ENCODE measurements at regions not wholly inside any gene's neighbourhood (a gene's known extent, or its start where the extent isn't known, plus 50 kb on each side); places are given as distances from the start of the nearest gene placed in this dataset.

DNA sequence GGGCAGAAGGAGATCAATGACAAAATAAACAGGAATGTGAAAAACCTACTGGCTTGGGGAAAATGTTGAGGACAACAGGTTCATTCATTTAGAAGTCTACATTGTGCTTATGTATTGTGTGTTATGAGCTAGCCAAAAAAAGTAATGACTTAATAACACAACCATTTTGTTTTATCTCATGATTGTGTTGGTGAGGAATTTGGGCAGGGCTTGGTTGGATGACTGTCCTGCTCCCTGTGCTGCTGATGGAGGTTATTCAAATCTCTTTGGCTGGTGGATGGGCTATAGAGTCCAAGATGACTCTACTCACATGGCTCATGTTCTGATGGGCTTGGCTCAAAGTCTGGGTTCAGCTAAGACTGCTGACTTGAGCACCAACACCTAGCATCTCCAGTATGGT is 116.3 kb downstream of the HS3ST1 start:
- intact Hi-C loops (cut with DNase I), result no loop called here
- Histone ChIP-seq H3K27ac (no peak overlapping the region), H3K36me3 (no peaks in the 10 kb centered on the region), H3K27me3 (no peaks in the 10 kb centered on the region), H3K4me3 (no peak overlapping the region), H3K4me1 (peaks cover 0 to 14% (median 0%) of the 10 kb centered on the region in 3 donors), H3K9me3 (peaks cover 0 to 4% (median 0%) of the 10 kb centered on the region in 3 donors)
- TF ChIP-seq, protein P1, sequence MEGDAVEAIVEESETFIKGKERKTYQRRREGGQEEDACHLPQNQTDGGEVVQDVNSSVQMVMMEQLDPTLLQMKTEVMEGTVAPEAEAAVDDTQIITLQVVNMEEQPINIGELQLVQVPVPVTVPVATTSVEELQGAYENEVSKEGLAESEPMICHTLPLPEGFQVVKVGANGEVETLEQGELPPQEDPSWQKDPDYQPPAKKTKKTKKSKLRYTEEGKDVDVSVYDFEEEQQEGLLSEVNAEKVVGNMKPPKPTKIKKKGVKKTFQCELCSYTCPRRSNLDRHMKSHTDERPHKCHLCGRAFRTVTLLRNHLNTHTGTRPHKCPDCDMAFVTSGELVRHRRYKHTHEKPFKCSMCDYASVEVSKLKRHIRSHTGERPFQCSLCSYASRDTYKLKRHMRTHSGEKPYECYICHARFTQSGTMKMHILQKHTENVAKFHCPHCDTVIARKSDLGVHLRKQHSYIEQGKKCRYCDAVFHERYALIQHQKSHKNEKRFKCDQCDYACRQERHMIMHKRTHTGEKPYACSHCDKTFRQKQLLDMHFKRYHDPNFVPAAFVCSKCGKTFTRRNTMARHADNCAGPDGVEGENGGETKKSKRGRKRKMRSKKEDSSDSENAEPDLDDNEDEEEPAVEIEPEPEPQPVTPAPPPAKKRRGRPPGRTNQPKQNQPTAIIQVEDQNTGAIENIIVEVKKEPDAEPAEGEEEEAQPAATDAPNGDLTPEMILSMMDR (IDR thresholded peaks at IDR 0.05), result no peak
- no peak for TF ChIP-seq POLR2A (IDR thresholded peaks at IDR 0.05)
- no peak for DNase-seq

GRCh38 chr4:11301075-11301660 is 127.5 kb downstream of the HS3ST1 start:
- no peaks in the 10 kb centered on the region for H3K9me3 ChIP-seq
- H3K27me3 ChIP-seq, result no peaks in the 10 kb centered on the region
- TF ChIP-seq POLR2A (IDR thresholded peaks at IDR 0.05), result no peak
- TF ChIP-seq, protein P1 (IDR thresholded peaks at IDR 0.05), result no peak
- H3K27ac ChIP-seq, result no peak overlapping the region
- H3K4me1 ChIP-seq, result peaks cover 0 to 21% (median 0%) of the 10 kb centered on the region in 3 donors
- intact Hi-C loops (cut with DNase I), result no loop called here
- no peak overlapping the region for H3K4me3 ChIP-seq
- no peak for DNase-seq
- 73 to 76% methylated on average over 4 of the region's 4 CpGs for WGBS, 2 donors
- H3K36me3 ChIP-seq, result no peaks in the 10 kb centered on the region

DNA sequence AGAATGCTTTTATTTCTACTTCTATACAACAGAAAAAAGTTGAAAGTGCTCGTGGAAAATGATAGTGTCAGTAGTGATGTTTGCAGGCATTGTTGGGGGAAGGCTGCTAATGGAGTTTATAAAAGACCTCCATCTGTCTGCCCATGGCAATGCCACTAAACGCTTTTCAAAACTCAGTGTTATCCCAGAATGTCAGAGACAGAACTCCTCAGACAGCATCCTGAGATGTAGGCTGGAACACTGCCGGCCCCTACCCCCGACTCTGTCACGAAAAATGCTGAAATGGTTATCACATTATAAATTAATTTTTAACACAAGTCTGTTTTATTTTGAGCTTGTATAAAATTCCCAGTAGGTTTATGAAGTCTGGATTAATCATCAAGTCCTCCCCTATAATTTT is 128.9 kb downstream of the HS3ST1 start:
- TF ChIP-seq POLR2A (IDR thresholded peaks at IDR 0.05), result no peak
- TF ChIP-seq, protein P1 (IDR thresholded peaks at IDR 0.05), result no peak
- Histone ChIP-seq H3K27me3 (no peaks in the 10 kb centered on the region), H3K27ac (no peak overlapping the region), H3K4me1 (peaks cover 0 to 21% (median 0%) of the 10 kb centered on the region in 3 donors), H3K36me3 (no peaks in the 10 kb centered on the region), H3K4me3 (no peak overlapping the region), H3K9me3 (no peaks in the 10 kb centered on the region)
- WGBS, 2 donors, result 81 to 89% methylated on average over 5 of the region's 5 CpGs
- intact Hi-C loops (cut with DNase I), result no loop called here
- DNase-seq, result no peak

GRCh38 chr4:11299016-11299415 is 129.7 kb downstream of the HS3ST1 start:
- no peak for DNase-seq
- TF ChIP-seq, protein P1 (IDR thresholded peaks at IDR 0.05), result no peak
- TF ChIP-seq POLR2A (IDR thresholded peaks at IDR 0.05), result no peak
- H3K4me1 ChIP-seq, result peaks cover 0 to 21% (median 0%) of the 10 kb centered on the region in 3 donors
- no peaks in the 10 kb centered on the region for H3K36me3 ChIP-seq
- intact Hi-C loops (cut with DNase I), result no loop called here
- H3K27ac ChIP-seq, result no peak overlapping the region
- no peak overlapping the region for H3K4me3 ChIP-seq
- H3K27me3 ChIP-seq, result no peaks in the 10 kb centered on the region
- WGBS, 2 donors, result 46 to 57% methylated on average over 6 of the region's 6 CpGs
- H3K9me3 ChIP-seq, result no peaks in the 10 kb centered on the region

DNA sequence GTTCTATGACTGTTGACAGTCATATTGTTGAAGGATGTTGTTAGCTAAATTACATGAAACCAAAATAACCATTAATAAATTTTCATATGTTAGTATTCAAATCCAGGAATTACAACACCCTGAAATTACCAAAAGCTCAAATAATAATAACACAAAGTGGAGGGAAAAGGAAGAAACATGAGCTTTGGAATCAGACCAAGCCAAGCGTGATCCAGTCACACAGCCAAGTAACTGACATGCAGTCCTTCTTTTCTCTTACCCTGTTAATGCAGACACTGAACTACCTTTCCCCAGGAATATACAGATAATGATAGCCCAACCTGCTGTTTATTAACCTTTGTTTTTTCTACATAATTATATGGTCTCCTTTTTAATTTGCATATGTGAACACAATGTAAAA is 130.2 kb downstream of the HS3ST1 start:
- Histone ChIP-seq H3K27me3 (no peaks in the 10 kb centered on the region), H3K4me1 (peaks cover 0 to 21% (median 0%) of the 10 kb centered on the region in 3 donors), H3K9me3 (no peaks in the 10 kb centered on the region), H3K36me3 (no peaks in the 10 kb centered on the region), H3K4me3 (no peak overlapping the region), H3K27ac (no peak overlapping the region)
- no peak for DNase-seq
- TF ChIP-seq, protein P1 (IDR thresholded peaks at IDR 0.05), result no peak
- no peak for TF ChIP-seq POLR2A (IDR thresholded peaks at IDR 0.05)
- 33 to 43% methylated on average over 1 of the region's 1 CpG for WGBS, 2 donors
- intact Hi-C loops (cut with DNase I), result no loop called here
